ENCODE measurements at regions not wholly inside any gene's neighbourhood (a gene's known extent, or its start where the extent isn't known, plus 50 kb on each side); places are given as distances from the start of the nearest gene placed in this dataset.

GRCh38 chr21:24027396-24027795, 1579.9 kb downstream of the MRPL39 start:
- intact Hi-C loops (cut with DNase I) = no loop called here

DNA sequence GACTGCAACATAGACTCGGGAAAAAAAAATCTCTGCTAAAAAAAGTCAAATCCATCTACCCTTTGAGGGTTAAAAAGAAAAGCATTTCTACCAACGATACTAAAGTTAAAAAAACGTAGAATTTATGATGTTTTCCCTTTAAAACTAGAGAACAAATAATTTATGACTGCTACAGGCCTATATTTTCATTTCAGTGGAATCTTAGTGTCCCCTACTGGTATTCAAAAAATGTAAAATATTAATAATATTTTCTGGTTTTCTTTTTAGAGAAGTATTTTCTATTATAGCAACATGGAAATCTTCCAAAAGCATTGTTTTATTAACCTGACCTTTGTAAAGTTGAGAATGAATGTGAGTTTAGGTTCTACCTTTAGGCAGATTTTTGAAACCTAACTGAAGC, 1582.2 kb downstream of the MRPL39 start:
- no peak overlapping the region for H3K4me3 ChIP-seq
- H3K4me1 ChIP-seq = no peaks in the 10 kb centered on the region
- no peaks in the 10 kb centered on the region for H3K36me3 ChIP-seq
- intact Hi-C loops (cut with DNase I) = no loop called here
- H3K27me3 ChIP-seq = no peaks in the 10 kb centered on the region
- H3K27ac ChIP-seq = no peak overlapping the region
- TF ChIP-seq POLR2AphosphoS5 (IDR thresholded peaks at IDR 0.05; ENCODE audit: insufficient read depth in 1 of 2, low read depth in 1 of 2) = no peak
- TF ChIP-seq CTCF (IDR thresholded peaks at IDR 0.05) = no peak
- TF ChIP-seq POLR2A (IDR thresholded peaks at IDR 0.05) = no peak
- no peaks in the 10 kb centered on the region for H3K9me3 ChIP-seq
- no peak for DNase-seq (ENCODE audit: extremely low spot score in 2 of 2)

More at GRCh38 chr21:24027396-24027795, 1579.9 kb downstream of the MRPL39 start:
- TF ChIP-seq POLR2A (IDR thresholded peaks at IDR 0.05) = no peak
- no peak for TF ChIP-seq CTCF (IDR thresholded peaks at IDR 0.05)
- no peak for TF ChIP-seq POLR2AphosphoS5 (IDR thresholded peaks at IDR 0.05; ENCODE audit: insufficient read depth in 1 of 2, low read depth in 1 of 2)
- H3K27ac ChIP-seq = no peak overlapping the region
- no peaks in the 10 kb centered on the region for H3K4me1 ChIP-seq
- no peak overlapping the region for H3K4me3 ChIP-seq
- DNase-seq (ENCODE audit: extremely low spot score in 2 of 2) = no peak
- H3K9me3 ChIP-seq = no peaks in the 10 kb centered on the region
- H3K27me3 ChIP-seq = no peaks in the 10 kb centered on the region
- H3K36me3 ChIP-seq = no peaks in the 10 kb centered on the region

DNA sequence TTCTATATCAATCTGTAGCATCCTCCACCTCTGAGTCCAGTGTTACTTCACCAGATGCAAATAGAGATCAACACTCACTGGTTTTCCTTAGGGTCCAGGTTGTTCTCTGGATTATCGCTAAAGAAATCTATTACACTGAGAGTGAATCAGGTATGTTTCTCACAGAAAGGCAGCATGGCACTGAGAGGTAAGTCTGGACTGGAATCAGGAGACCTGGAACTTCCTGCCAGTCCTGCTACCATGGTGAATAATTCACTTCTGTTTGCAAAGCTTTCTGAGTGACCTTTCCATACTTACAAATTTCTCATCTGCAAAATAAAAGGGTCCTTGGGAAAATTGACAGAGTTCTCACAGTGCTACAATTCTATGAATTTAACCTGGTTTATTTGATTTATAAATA, 1583.3 kb downstream of the MRPL39 start:
- no peaks in the 10 kb centered on the region for H3K4me1 ChIP-seq
- intact Hi-C loops (cut with DNase I) = no loop called here
- no peaks in the 10 kb centered on the region for H3K9me3 ChIP-seq
- DNase-seq (ENCODE audit: extremely low spot score in 2 of 2) = no peak
- no peaks in the 10 kb centered on the region for H3K36me3 ChIP-seq
- H3K27me3 ChIP-seq = no peaks in the 10 kb centered on the region
- H3K27ac ChIP-seq = no peak overlapping the region
- no peak for TF ChIP-seq POLR2AphosphoS5 (IDR thresholded peaks at IDR 0.05; ENCODE audit: insufficient read depth in 1 of 2, low read depth in 1 of 2)
- TF ChIP-seq CTCF (IDR thresholded peaks at IDR 0.05) = no peak
- no peak for TF ChIP-seq POLR2A (IDR thresholded peaks at IDR 0.05)
- no peak overlapping the region for H3K4me3 ChIP-seq

DNA sequence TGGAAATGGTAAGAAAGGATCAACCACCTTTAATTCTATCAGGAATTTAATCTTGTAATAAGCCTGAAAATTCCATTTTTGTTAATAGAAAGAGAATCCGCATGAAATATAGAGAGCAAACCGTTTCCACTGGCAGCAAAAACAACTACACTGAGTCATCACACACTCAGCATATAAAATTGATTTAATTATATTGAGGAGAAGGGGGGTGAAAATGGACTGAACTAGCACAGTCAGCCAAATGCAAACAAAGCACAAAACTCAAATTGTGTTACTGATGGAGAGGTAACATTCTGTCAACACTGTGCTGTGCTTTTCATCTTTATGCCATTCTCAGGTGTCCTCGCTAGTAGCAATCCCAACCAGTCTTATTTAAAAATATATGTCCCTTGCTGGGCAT, 1583.9 kb downstream of the MRPL39 start:
- Histone ChIP-seq H3K9me3 (no peaks in the 10 kb centered on the region), H3K27me3 (no peaks in the 10 kb centered on the region), H3K36me3 (no peaks in the 10 kb centered on the region), H3K4me1 (no peaks in the 10 kb centered on the region), H3K4me3 (no peak overlapping the region), H3K27ac (no peak overlapping the region)
- intact Hi-C loops (cut with DNase I) = no loop called here
- TF ChIP-seq CTCF (IDR thresholded peaks at IDR 0.05) = no peak
- TF ChIP-seq POLR2A (IDR thresholded peaks at IDR 0.05) = no peak
- no peak for TF ChIP-seq POLR2AphosphoS5 (IDR thresholded peaks at IDR 0.05; ENCODE audit: insufficient read depth in 1 of 2, low read depth in 1 of 2)
- DNase-seq (ENCODE audit: extremely low spot score in 2 of 2) = no peak

DNA sequence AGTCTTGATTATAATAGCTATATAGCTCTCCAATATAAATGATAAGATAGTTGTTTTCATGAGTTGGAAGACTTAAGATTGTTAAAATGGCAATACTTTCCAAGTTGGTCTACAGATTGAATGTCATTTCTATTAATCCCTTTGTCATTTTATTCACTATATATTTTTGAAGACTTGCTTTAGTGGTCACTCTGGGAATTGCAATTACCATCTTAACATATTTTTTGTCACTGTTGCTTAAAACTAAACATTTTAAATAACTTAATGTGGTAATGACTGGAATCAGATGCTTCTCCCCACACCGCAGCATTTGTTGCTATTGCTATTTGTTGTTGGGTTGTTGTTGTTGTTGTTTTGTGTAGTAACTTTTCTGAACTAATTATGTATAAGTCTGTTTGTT, 1592.9 kb downstream of the MRPL39 start:
- intact Hi-C loops (cut with DNase I) = no loop called here

More for the DNA sequence above, 1592.9 kb downstream of the MRPL39 start:
- DNase-seq (ENCODE audit: extremely low spot score in 2 of 2) = no peak
- H3K36me3 ChIP-seq = no peaks in the 10 kb centered on the region
- H3K27ac ChIP-seq = no peak overlapping the region
- H3K4me1 ChIP-seq = no peaks in the 10 kb centered on the region
- no peak overlapping the region for H3K4me3 ChIP-seq
- H3K9me3 ChIP-seq = no peaks in the 10 kb centered on the region
- TF ChIP-seq POLR2A (IDR thresholded peaks at IDR 0.05) (no peak), POLR2AphosphoS5 (IDR thresholded peaks at IDR 0.05; ENCODE audit: insufficient read depth in 1 of 2, low read depth in 1 of 2) (no peak), CTCF (IDR thresholded peaks at IDR 0.05) (no peak)
- no peaks in the 10 kb centered on the region for H3K27me3 ChIP-seq

Data from vagina (tissue), 2 donors.